Caco-2 (cell line): ENCODE measurements at regions not wholly inside any gene's neighbourhood (a gene's known extent, or its start where the extent isn't known, plus 50 kb on each side); places are given as distances from the start of the nearest gene placed in this dataset.

Experiments
- BruUV-seq: library from RNA; stranded (reverse); fragments of 400-500 nt; replicated peaks from 2 replicates; lab custom pipeline; 2021; lab: Mats Ljungman, UMichigan
- CTCF ChIA-PET: fragments of 300-600 bp; sonication (Branson Sonifier 250); formaldehyde crosslinking; loops from one replicate; lab custom pipeline; 2022; ENCODE audit warnings: antibody characterized with exemption; lab: Charles Lee
- POLR2A ChIA-PET: fragments of 300-600 bp; sonication (Branson Sonifier 250); formaldehyde crosslinking; loops from one replicate; lab custom pipeline; 2022; ENCODE audit warnings: antibody characterized with exemption; lab: Charles Lee
- DNase-seq, 2 experiments: peaks; one replicate each; pipeline versions ENCODE4 v3.0.0 to v3.0.0-alpha.2; 2020 to 2022
- H3K27me3 ChIP-seq: replicated peaks from 2 replicates; pipeline ENCODE4 v1.6.0; 2011; ENCODE audit warnings: low read length; ENCODE audit not compliant: control insufficient read depth, insufficient read depth
- H3K36me3 ChIP-seq: 2 replicates; pipeline ENCODE4 v1.5.1; 2011; ENCODE audit warnings: low read length; ENCODE audit not compliant: control insufficient read depth, insufficient read depth
- H3K4me1 ChIP-seq: fragments of 250-450 bp; sonication (Bioruptor Pico); 2 replicates; pipeline ENCODE4 v1.5.1; 2020; ENCODE audit warnings: mild to moderate bottlenecking
- H3K4me3 ChIP-seq: 2 replicates; pipeline ENCODE4 v1.5.1; 2011; ENCODE audit warnings: low read depth, mild to moderate bottlenecking, control low read depth, low read length
- H3K9me3 ChIP-seq: fragments of 250-450 bp; sonication (Bioruptor Pico); 2 replicates; pipeline ENCODE4 v1.5.1; 2020; ENCODE audit warnings: mild to moderate bottlenecking, moderate library complexity
- H3K27ac Mint-ChIP-seq: one replicate; pipeline ENCODE4 v1.8.0; 2022; ENCODE audit warnings: mixed read lengths; ENCODE audit not compliant: unreplicated experiment
- H3K27me3 Mint-ChIP-seq: one replicate; pipeline ENCODE4 v1.8.0; 2022; ENCODE audit warnings: mixed read lengths; ENCODE audit not compliant: insufficient read depth, unreplicated experiment
- H3K36me3 Mint-ChIP-seq: one replicate; pipeline ENCODE4 v1.8.0; 2022; ENCODE audit warnings: mild to moderate bottlenecking, mixed read lengths; ENCODE audit not compliant: insufficient read depth, unreplicated experiment
- H3K4me1 Mint-ChIP-seq: one replicate; pipeline ENCODE4 v1.8.0; 2022; ENCODE audit warnings: low read depth, mixed read lengths; ENCODE audit not compliant: unreplicated experiment
- H3K4me3 Mint-ChIP-seq: one replicate; pipeline ENCODE4 v1.8.0; 2022; ENCODE audit warnings: mild to moderate bottlenecking, moderate library complexity, mixed read lengths; ENCODE audit not compliant: unreplicated experiment
- H3K9me3 Mint-ChIP-seq: one replicate; pipeline ENCODE4 v1.8.0; 2022; ENCODE audit warnings: mixed read lengths; ENCODE audit not compliant: unreplicated experiment
- intact Hi-C: fragments of 100-400 bp; cut with micrococcal nuclease; formaldehyde crosslinking; loops from one replicate; pipeline ENCODE4 v1.10.0; 2022; ENCODE audit not compliant: unreplicated experiment
- TF ChIP-seq, protein P1 (sequence below), 2 experiments: fragments of 200-600 bp in 1 of 2; IDR thresholded peaks; 1 replicate in 1 of 2; 2 replicates in 1 of 2; pipeline versions ENCODE4 v1.5.1 to v1.8.0; 2011 to 2022; ENCODE audit warnings: antibody characterized with exemption in 1 of 2, control low read depth in 1 of 2, inconsistent platforms in 1 of 2, low read depth in 1 of 2, low read length in 1 of 2, mild to moderate bottlenecking in 1 of 2, moderate library complexity in 1 of 2; ENCODE audit not compliant: insufficient read depth in 1 of 2, severe bottlenecking in 1 of 2, unreplicated experiment in 1 of 2

GRCh38 chr2:221154176-221154575, 417.9 kb downstream of the EPHA4 start:
- BruUV-seq = no TSS peak

DNA sequence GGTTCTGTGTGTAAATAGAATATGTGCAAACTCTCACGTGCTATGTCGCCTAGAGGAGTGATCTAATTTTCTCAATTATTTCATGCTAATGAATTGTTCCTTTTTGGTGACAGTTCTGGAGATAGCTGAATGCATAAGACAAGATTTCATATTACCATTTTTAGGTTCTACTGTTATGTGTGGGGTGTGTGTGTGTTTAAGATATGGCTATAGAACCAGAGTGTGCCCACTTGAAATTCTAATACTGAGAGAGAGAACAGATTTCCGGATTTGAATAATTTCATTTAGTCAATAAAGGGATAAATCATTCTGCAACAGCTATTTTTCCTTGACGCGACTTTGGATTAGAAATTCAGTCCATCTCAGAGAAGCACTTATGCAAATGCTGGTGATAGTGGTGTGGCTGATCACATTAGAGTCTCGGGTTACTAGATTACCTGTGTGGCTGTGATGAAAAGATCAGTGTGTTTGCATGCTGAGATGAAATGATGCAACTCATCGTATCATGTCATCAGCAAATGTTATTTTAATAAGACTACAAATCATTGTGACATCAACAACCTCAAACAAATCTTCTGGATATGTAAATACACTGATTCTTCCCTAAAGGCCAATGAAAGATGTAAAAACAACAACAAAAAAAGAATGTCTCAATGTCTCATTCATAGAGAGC, 415.9 kb downstream of the EPHA4 start:
- no TSS peak for BruUV-seq
- CTCF ChIA-PET = no interaction called here
- Mint-ChIP-seq H3K27ac (peak overlapping the region; percentile 27), H3K9me3 (no peaks in the 10 kb centered on the region), H3K4me3 (no peak overlapping the region), H3K4me1 (peaks cover 11% of the 10 kb centered on the region), H3K36me3 (no peaks in the 10 kb centered on the region), H3K27me3 (no peaks in the 10 kb centered on the region)
- no peaks in the 10 kb centered on the region for H3K9me3 ChIP-seq
- POLR2A ChIA-PET = no interaction called here
- intact Hi-C loops = no loop called here
- no peaks in the 10 kb centered on the region for H3K36me3 ChIP-seq
- TF ChIP-seq, protein P1, sequence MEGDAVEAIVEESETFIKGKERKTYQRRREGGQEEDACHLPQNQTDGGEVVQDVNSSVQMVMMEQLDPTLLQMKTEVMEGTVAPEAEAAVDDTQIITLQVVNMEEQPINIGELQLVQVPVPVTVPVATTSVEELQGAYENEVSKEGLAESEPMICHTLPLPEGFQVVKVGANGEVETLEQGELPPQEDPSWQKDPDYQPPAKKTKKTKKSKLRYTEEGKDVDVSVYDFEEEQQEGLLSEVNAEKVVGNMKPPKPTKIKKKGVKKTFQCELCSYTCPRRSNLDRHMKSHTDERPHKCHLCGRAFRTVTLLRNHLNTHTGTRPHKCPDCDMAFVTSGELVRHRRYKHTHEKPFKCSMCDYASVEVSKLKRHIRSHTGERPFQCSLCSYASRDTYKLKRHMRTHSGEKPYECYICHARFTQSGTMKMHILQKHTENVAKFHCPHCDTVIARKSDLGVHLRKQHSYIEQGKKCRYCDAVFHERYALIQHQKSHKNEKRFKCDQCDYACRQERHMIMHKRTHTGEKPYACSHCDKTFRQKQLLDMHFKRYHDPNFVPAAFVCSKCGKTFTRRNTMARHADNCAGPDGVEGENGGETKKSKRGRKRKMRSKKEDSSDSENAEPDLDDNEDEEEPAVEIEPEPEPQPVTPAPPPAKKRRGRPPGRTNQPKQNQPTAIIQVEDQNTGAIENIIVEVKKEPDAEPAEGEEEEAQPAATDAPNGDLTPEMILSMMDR (IDR thresholded peaks at IDR 0.05; ENCODE audit: insufficient read depth in 1 of 2, low read depth in 1 of 2, low read length in 1 of 2, severe bottlenecking in 1 of 2, unreplicated experiment in 1 of 2) = no peak
- no peak for DNase-seq
- no peaks in the 10 kb centered on the region for H3K27me3 ChIP-seq
- no peak overlapping the region for H3K4me3 ChIP-seq
- H3K4me1 ChIP-seq = no peaks in the 10 kb centered on the region

More at GRCh38 chr2:221154176-221154575, 417.9 kb downstream of the EPHA4 start:
- intact Hi-C loops = no loop called here
- Mint-ChIP-seq H3K36me3 (no peaks in the 10 kb centered on the region), H3K27ac (no peak overlapping the region), H3K9me3 (no peaks in the 10 kb centered on the region), H3K4me1 (peaks cover 11% of the 10 kb centered on the region), H3K27me3 (no peaks in the 10 kb centered on the region), H3K4me3 (no peak overlapping the region)
- no peaks in the 10 kb centered on the region for H3K9me3 ChIP-seq
- DNase-seq = no peak
- ChIA-PET POLR2A (no interaction called here), CTCF (no interaction called here)
- no peaks in the 10 kb centered on the region for H3K27me3 ChIP-seq
- H3K4me3 ChIP-seq = no peak overlapping the region
- no peaks in the 10 kb centered on the region for H3K36me3 ChIP-seq
- no peaks in the 10 kb centered on the region for H3K4me1 ChIP-seq
- TF ChIP-seq, protein P1 (IDR thresholded peaks at IDR 0.05; ENCODE audit: insufficient read depth in 1 of 2, low read depth in 1 of 2, low read length in 1 of 2, severe bottlenecking in 1 of 2, unreplicated experiment in 1 of 2) = no peak

DNA sequence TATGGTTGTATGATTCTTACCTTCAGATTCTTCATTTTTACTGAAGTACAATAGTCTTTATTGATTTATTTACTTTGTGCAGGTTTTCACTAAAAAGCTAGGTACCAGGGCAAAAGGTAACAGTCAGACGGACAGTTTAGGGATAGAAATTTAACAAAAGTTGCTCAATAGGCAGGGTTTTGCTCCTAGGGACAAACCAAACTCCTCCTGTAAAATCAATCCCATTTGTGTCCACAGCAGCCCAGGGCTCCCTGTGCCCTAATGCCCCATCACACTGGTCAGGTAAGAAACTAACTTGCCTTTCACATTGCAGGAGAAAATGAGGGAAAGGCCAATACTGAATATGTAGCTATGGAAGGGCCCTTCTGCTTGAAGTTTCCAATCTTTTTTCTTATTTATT, 410.9 kb downstream of the EPHA4 start:
- H3K36me3 ChIP-seq = no peaks in the 10 kb centered on the region
- POLR2A ChIA-PET = no interaction called here
- peaks cover 6% of the 10 kb centered on the region for H3K9me3 Mint-ChIP-seq
- no peak for DNase-seq
- intact Hi-C loops = no loop called here
- no peaks in the 10 kb centered on the region for H3K4me1 ChIP-seq
- no peak overlapping the region for H3K4me3 Mint-ChIP-seq
- TF ChIP-seq, protein P1 (IDR thresholded peaks at IDR 0.05; ENCODE audit: insufficient read depth in 1 of 2, low read depth in 1 of 2, low read length in 1 of 2, severe bottlenecking in 1 of 2, unreplicated experiment in 1 of 2) = no peak
- H3K36me3 Mint-ChIP-seq = no peaks in the 10 kb centered on the region
- H3K4me3 ChIP-seq = no peak overlapping the region
- CTCF ChIA-PET = no interaction called here
- no peaks in the 10 kb centered on the region for H3K27me3 Mint-ChIP-seq
- H3K27me3 ChIP-seq = no peaks in the 10 kb centered on the region
- peaks cover 6% of the 10 kb centered on the region for H3K4me1 Mint-ChIP-seq
- no TSS peak for BruUV-seq
- no peaks in the 10 kb centered on the region for H3K9me3 ChIP-seq
- no peak overlapping the region for H3K27ac Mint-ChIP-seq
